K562 (cell line): ENCODE measurements at regions not wholly inside any gene's neighbourhood (a gene's known extent, or its start where the extent isn't known, plus 50 kb on each side); places are given as distances from the start of the nearest gene placed in this dataset.

Source experiments
- ATAC-seq: fragments of 200-7000 bp; cut with Tn5 transposase; 3 replicates; pipeline ENCODE4 v1.9.1; 2020; ENCODE audit warnings: moderate library complexity
- BruUV-seq: library from RNA; stranded (reverse); fragments of 400-500 nt; replicated peaks from 2 replicates; lab custom pipeline; 2021; lab: Mats Ljungman, UMichigan
- CTCF ChIA-PET: fragments of 300-600 bp; formaldehyde crosslinking; extraction: SDS; loops from one replicate; lab custom pipeline; 2021; ENCODE audit warnings: low intra/inter-chr PET ratio; lab: Yijun Ruan, JAX
- POLR2A ChIA-PET: fragments of 300-600, 350-650 bp; sonication (Branson Sonifier 250); formaldehyde crosslinking; extraction: SDS; loops from one replicate; lab custom pipeline; 2021; ENCODE audit warnings: antibody characterized with exemption, inconsistent platforms; lab: Yijun Ruan, JAX
- DNase-seq, 4 experiments: peaks; one replicate each; pipeline versions ENCODE4 v3.0.0 to v3.0.0-alpha.2; 2011 to 2018; ENCODE audit warnings: low spot score in 3 of 4, mixed read lengths in 3 of 4; ENCODE audit errors: extremely low read depth in 1 of 4
- FAIRE-seq: peaks from 2 replicates; lab custom pipeline; 2011; peaks lifted over from hg19 to GRCh38; lab: Jason Lieb, UNC
- H2AFZ ChIP-seq: 2 replicates; pipeline ENCODE4 v1.6.0; 2011; ENCODE audit warnings: low read depth, low read length, control low read depth, inconsistent platforms
- H3K27ac ChIP-seq: fragments of 200-600 bp; 3 replicates; pipeline ENCODE4 v1.8.0; 2011; ENCODE audit warnings: low read depth, mild to moderate bottlenecking, control low read depth, inconsistent platforms, low read length, moderate library complexity, mixed read lengths; ENCODE audit errors: extremely low read depth
- H3K27me3 ChIP-seq, 2 experiments: fragments of 300-600 bp in 1 of 2; 2 replicates in 1 of 2; 3 replicates in 1 of 2; pipeline versions ENCODE4 v1.6.0 to v1.8.0; 2011; ENCODE audit warnings: inconsistent platforms in 2 of 2, low read length in 2 of 2, mild to moderate bottlenecking in 1 of 2, mixed read lengths in 1 of 2, moderate library complexity in 1 of 2; ENCODE audit not compliant: control insufficient read depth in 2 of 2, insufficient read depth in 2 of 2
- H3K36me3 ChIP-seq: fragments of 300-600 bp; 3 replicates; pipeline ENCODE4 v1.8.0; 2011; ENCODE audit warnings: mild to moderate bottlenecking, low read length, inconsistent platforms; ENCODE audit not compliant: control insufficient read depth, insufficient read depth
- H3K4me1 ChIP-seq, 2 experiments: fragments of 200-600 bp in 1 of 2; replicated peaks in 1 of 2; 2 replicates in 1 of 2; 3 replicates in 1 of 2; pipeline versions ENCODE4 v1.5.1 to v1.8.0; 2011; ENCODE audit warnings: inconsistent platforms in 2 of 2, low read length in 2 of 2, mild to moderate bottlenecking in 1 of 2, mixed read lengths in 1 of 2, moderate library complexity in 1 of 2; ENCODE audit not compliant: control insufficient read depth in 2 of 2, insufficient read depth in 2 of 2
- H3K4me2 ChIP-seq: 2 replicates; pipeline ENCODE4 v1.6.1; 2011; ENCODE audit warnings: low read length, control low read depth, inconsistent platforms, mixed read lengths; ENCODE audit not compliant: insufficient read depth
- H3K4me3 ChIP-seq: fragments of 200-600 bp; sonication (generic), shearing (Covaris generic); 2 replicates; pipeline ENCODE4 v1.5.1; 2016; ENCODE audit warnings: control low read depth, inconsistent platforms
- H3K79me2 ChIP-seq: fragments of 200-600 bp; 3 replicates; pipeline ENCODE4 v1.8.0; 2011; ENCODE audit warnings: low read length, inconsistent platforms; ENCODE audit not compliant: control insufficient read depth, insufficient read depth
- H3K9ac ChIP-seq, 2 experiments: 2 replicates each; pipeline versions ENCODE4 v1.6.0 to v1.6.1; 2011; ENCODE audit warnings: low read depth in 2 of 2, low read length in 2 of 2, control low read depth in 1 of 2, inconsistent platforms in 1 of 2, mild to moderate bottlenecking in 1 of 2, mixed read lengths in 1 of 2; ENCODE audit not compliant: insufficient read depth in 1 of 2
- H3K9me1 ChIP-seq: one replicate; pipeline ENCODE4 v1.6.0; 2011; ENCODE audit warnings: inconsistent platforms, mild to moderate bottlenecking, low read length, moderate library complexity; ENCODE audit not compliant: control insufficient read depth, insufficient read depth
- H3K9me3 ChIP-seq: replicated peaks from 2 replicates; pipeline ENCODE4 v1.5.1; 2011; ENCODE audit warnings: low read depth, low read length, inconsistent platforms; ENCODE audit not compliant: control insufficient read depth, insufficient read depth
- H4K20me1 ChIP-seq: replicated peaks from 2 replicates; pipeline ENCODE4 v1.6.1; 2011; ENCODE audit warnings: low read length, inconsistent platforms, mixed read lengths; ENCODE audit not compliant: control insufficient read depth, insufficient read depth
- ASH1L ChIP-seq: fragments of 450-650 bp; IDR thresholded peaks from 2 replicates; pipeline ENCODE4 v1.6.1; 2018; ENCODE audit warnings: borderline replicate concordance, mild to moderate bottlenecking, low read depth; ENCODE audit not compliant: partially characterized antibody
- BRCA1 ChIP-seq, 2 experiments: fragments of 450-650 bp in 1 of 2; sonication (generic) in 1 of 2; formaldehyde crosslinking in 1 of 2; IDR thresholded peaks; 2 replicates each; pipeline versions ENCODE4 v1.5.0 to v1.6.1; 2017 to 2020; ENCODE audit warnings: mild to moderate bottlenecking in 1 of 2, missing genetic modification reagents in 1 of 2
- ETV5 ChIP-seq: sonication (generic); formaldehyde crosslinking; IDR thresholded peaks from 2 replicates; pipeline ENCODE4 v1.4.0; 2020; ENCODE audit warnings: low read depth, mild to moderate bottlenecking, missing genetic modification reagents
- GTF2E2 ChIP-seq: fragments of 200-800 bp; sonication (Bioruptor generic); IDR thresholded peaks from 2 replicates; pipeline ENCODE4 v1.6.1; 2016; ENCODE audit warnings: missing genetic modification characterization, missing compliant biosample characterization
- HDAC2 ChIP-seq: fragments of 450-650 bp; IDR thresholded peaks from 2 replicates; pipeline ENCODE4 v1.6.1; 2016; ENCODE audit warnings: mild to moderate bottlenecking
- ILK ChIP-seq: fragments of 450-650 bp; IDR thresholded peaks from 2 replicates; pipeline ENCODE4 v1.6.1; 2016; ENCODE audit warnings: missing genetic modification characterization, low read depth, mild to moderate bottlenecking, missing compliant biosample characterization, moderate library complexity, borderline replicate concordance
- PHB ChIP-seq: fragments of 250-450 bp; sonication (Bioruptor Pico); IDR thresholded peaks from 2 replicates; pipeline ENCODE4 v1.5.0; 2021
- RBBP5 ChIP-seq: fragments of 200-600 bp; sonication (generic); IDR thresholded peaks from 2 replicates; pipeline ENCODE4 v1.6.1; 2012; ENCODE audit warnings: borderline replicate concordance, mild to moderate bottlenecking, low read length, control low read depth, inconsistent platforms; ENCODE audit not compliant: insufficient read depth, poor library complexity, severe bottlenecking
- RBM39 ChIP-seq: fragments of 200-400 bp; formaldehyde crosslinking; optimal IDR thresholded peaks from 2 replicates; pipeline ENCODE3; 2018; ENCODE audit warnings: low read depth, low read length
- SAFB2 ChIP-seq: fragments of 200-400 bp; formaldehyde crosslinking; IDR thresholded peaks from 2 replicates; pipeline ENCODE4 v1.6.1; 2018; ENCODE audit warnings: borderline replicate concordance, low read length, low read depth, moderate library complexity; ENCODE audit not compliant: severe bottlenecking
- SREBF1 ChIP-seq: fragments of 150-350 bp; IDR thresholded peaks from 2 replicates; pipeline ENCODE4 v1.6.1; 2014; ENCODE audit warnings: antibody characterized with exemption, low read depth, low read length, borderline replicate concordance
- YY1 ChIP-seq, 3 experiments: IDR thresholded peaks; 2 replicates each; pipeline ENCODE4 v1.6.1; 2011; ENCODE audit warnings: low read length in 2 of 3, mild to moderate bottlenecking in 2 of 3, moderate library complexity in 2 of 3, borderline replicate concordance in 1 of 3, control low read depth in 1 of 3, low read depth in 1 of 3; ENCODE audit not compliant: insufficient read depth in 3 of 3, insufficient replicate concordance in 2 of 3, control insufficient read depth in 1 of 3, insufficient read length in 1 of 3; ENCODE audit errors: extremely low read depth in 1 of 3
- ZBTB1 ChIP-seq: sonication (generic); formaldehyde crosslinking; IDR thresholded peaks from 2 replicates; pipeline ENCODE4 v1.8.1; 2023; ENCODE audit warnings: missing genetic modification reagents, low read depth, mild to moderate bottlenecking, borderline replicate concordance
- ZFP30 ChIP-seq: fragments of 250-450 bp; sonication (Bioruptor Pico); IDR thresholded peaks from 2 replicates; pipeline ENCODE4 v1.8.0; 2022; ENCODE audit warnings: moderate library complexity, mild to moderate bottlenecking, inconsistent platforms, borderline replicate concordance
- ZNF217 ChIP-seq: sonication (generic); formaldehyde crosslinking; IDR thresholded peaks from 2 replicates; pipeline ENCODE4 v1.8.0; 2022; ENCODE audit warnings: mild to moderate bottlenecking, missing genetic modification reagents
- ZNF76 ChIP-seq: fragments of 250-450 bp; sonication (Bioruptor Pico); IDR thresholded peaks from 2 replicates; pipeline ENCODE4 v1.4.0; 2020; ENCODE audit warnings: mild to moderate bottlenecking, moderate library complexity, borderline replicate concordance
- WGBS: fragments of 100-300 bp; shearing (Covaris generic); methylation state at CpG from one replicate; pipeline ENCODE4 v1.1.6; 2016; ENCODE audit warnings: low coverage, mixed read lengths; ENCODE audit not compliant: insufficient coverage; ENCODE audit errors: missing lambda C conversion rate; 5-methylcytosine and 5-hydroxymethylcytosine counted together
- in situ Hi-C: fragments of 300-500 bp; cut with MboI; formaldehyde crosslinking; loops from 4 replicates; pipeline ENCODE4 v1.15.0; 2018; ENCODE audit warnings: inconsistent platforms, mixed read lengths
- intact Hi-C: fragments of 100-400 bp; cut with micrococcal nuclease; formaldehyde crosslinking; loops from 2 replicates; pipeline ENCODE4 v1.14.2; 2022
- TF ChIP-seq, protein P1 (sequence below): fragments of 450-650 bp; formaldehyde crosslinking; IDR thresholded peaks from 2 replicates; pipeline ENCODE4 v1.4.0; 2020; ENCODE audit warnings: mild to moderate bottlenecking

DNA sequence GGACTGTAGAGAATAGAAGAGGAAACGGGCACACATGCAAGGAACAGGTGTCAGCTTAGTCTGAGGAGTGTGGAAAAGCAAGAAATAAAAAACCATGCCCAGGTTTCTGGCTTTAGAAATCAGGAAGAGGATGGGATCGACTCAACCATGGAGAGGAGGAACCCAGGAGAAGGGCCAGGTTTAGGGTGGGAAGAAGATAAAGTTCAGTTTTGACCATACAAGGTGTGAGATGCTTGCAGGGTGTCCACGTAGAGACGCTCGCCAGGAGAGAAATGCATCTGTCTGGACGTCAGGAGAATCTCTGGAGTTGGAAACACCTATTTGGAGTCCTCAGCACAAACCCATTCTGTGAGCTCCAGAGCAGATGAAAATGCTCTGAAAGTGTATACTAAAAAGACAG lies 275.1 kb downstream of the CYRIA start (continued):
- TF ChIP-seq ASH1L (no peak), HDAC2 (no peak), GTF2E2 (no peak), ZNF217 (CRISPR knock-in tag) (no peak), RBM39 (no peak)

DNA sequence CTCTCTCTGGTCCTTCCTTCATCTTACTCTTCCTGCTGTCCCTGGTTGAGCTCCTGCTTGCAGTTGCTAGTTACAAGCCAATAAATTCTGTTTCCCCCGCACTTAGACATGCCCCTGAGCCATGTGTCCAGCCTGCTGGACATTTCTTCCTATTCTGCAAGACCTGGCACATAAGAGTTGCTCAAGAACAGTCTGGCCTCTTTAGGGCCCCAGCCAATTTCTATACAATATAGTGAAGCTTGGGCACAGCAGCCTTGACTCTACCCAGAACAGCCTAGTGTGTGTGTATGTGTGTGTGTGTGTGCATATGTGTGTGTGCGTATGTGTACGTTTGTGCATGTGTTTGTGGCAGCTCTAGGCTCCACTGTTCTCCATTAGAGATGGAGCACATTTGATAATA lies 276.0 kb downstream of the CYRIA start:
- Histone ChIP-seq H3K36me3 (no peaks in the 10 kb centered on the region), H3K27ac (no peak overlapping the region), H3K4me2 (no peak overlapping the region), H3K9me3 (no peaks in the 10 kb centered on the region), H3K79me2 (no peaks in the 10 kb centered on the region), H3K9ac (no peak overlapping the region), H4K20me1 (no peaks in the 10 kb centered on the region), H3K4me3 (no peak overlapping the region), H3K4me1 (no peaks in the 10 kb centered on the region; a peak in 1 of 5 replicates), H3K27me3 (peaks cover 7 to 16% of the 10 kb centered on the region in 2 experiments; a peak in 3 of 5 replicates), H2AFZ (no peak overlapping the region), H3K9me1 (no peaks in the 10 kb centered on the region)
- DNase-seq = no peak
- no TSS peak for BruUV-seq
- FAIRE-seq = no peak
- 9% methylated on average over 3 of the region's 3 CpGs for WGBS
- ChIA-PET CTCF (no interaction called here), POLR2A (interaction anchor here (0.6 kb wide), 1 partner anchor 88 kb away, joined by 3 read pairs; no protein-coding TSS in a partner anchor)
- intact Hi-C loops = no loop called here
- in situ Hi-C loops = no loop called here
- no peak for ATAC-seq
- no peak for TF ChIP-seq ZFP30 (CRISPR knock-in tag)
- no peak for TF ChIP-seq SAFB2
- TF ChIP-seq ILK (tag) = no peak
- TF ChIP-seq ZNF76 = no peak
- no peak for TF ChIP-seq YY1 (IDR thresholded peaks at IDR 0.05; ENCODE audit: borderline replicate concordance in 1 of 3, control insufficient read depth in 1 of 3, extremely low read depth in 1 of 3, insufficient read depth in 3 of 3, insufficient read length in 1 of 3, insufficient replicate concordance in 2 of 3, low read depth in 1 of 3, low read length in 2 of 3)
- TF ChIP-seq RBBP5 = no peak
- no peak for TF ChIP-seq SREBF1
- TF ChIP-seq PHB (CRISPR knock-in tag) = no peak
- TF ChIP-seq ZBTB1 (CRISPR knock-in tag) = no peak
- TF ChIP-seq, protein P1, sequence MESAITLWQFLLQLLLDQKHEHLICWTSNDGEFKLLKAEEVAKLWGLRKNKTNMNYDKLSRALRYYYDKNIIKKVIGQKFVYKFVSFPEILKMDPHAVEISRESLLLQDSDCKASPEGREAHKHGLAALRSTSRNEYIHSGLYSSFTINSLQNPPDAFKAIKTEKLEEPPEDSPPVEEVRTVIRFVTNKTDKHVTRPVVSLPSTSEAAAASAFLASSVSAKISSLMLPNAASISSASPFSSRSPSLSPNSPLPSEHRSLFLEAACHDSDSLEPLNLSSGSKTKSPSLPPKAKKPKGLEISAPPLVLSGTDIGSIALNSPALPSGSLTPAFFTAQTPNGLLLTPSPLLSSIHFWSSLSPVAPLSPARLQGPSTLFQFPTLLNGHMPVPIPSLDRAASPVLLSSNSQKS (CRISPR knock-in tag) = no peak
- TF ChIP-seq ETV5 = no peak
- TF ChIP-seq BRCA1 (IDR thresholded peaks at IDR 0.05) = no peak
- no peak for TF ChIP-seq BRCA1 (CRISPR knock-in tag; IDR thresholded peaks at IDR 0.05)
- no peak for TF ChIP-seq ZNF217 (CRISPR knock-in tag)
